Esophagus (tissue), 2 donors: ENCODE measurements at regions not wholly inside any gene's neighbourhood (a gene's known extent, or its start where the extent isn't known, plus 50 kb on each side); places are given as distances from the start of the nearest gene placed in this dataset.

Source experiments
- H3K27ac ChIP-seq, 2 donors: one replicate each; pipeline ENCODE4 v1.5.1; 2013; ENCODE audit warnings: low read depth in 2 of 2, mild to moderate bottlenecking in 2 of 2, inconsistent platforms in 1 of 2, low read length in 1 of 2, moderate library complexity in 1 of 2
- H3K27me3 ChIP-seq, 2 donors: one replicate each; pipeline ENCODE4 v1.6.1; 2013; ENCODE audit warnings: low read length in 2 of 2, control low read depth in 1 of 2, mild to moderate bottlenecking in 1 of 2; ENCODE audit not compliant: insufficient read depth in 2 of 2, control insufficient read depth in 1 of 2
- H3K36me3 ChIP-seq, 2 donors: one replicate each; pipeline ENCODE4 v1.6.1; 2013; ENCODE audit warnings: low read length in 1 of 2; ENCODE audit not compliant: control insufficient read depth in 2 of 2, insufficient read depth in 2 of 2
- H3K4me1 ChIP-seq, 2 donors: one replicate each; pipeline ENCODE4 v1.6.1; 2013; ENCODE audit warnings: low read length in 1 of 2; ENCODE audit not compliant: control insufficient read depth in 2 of 2, insufficient read depth in 2 of 2
- H3K4me3 ChIP-seq, 2 donors: one replicate each; pipeline ENCODE4 v1.5.1; 2013; ENCODE audit warnings: low read length in 2 of 2, mild to moderate bottlenecking in 2 of 2, low read depth in 1 of 2, moderate library complexity in 1 of 2
- H3K9me3 ChIP-seq, 2 donors: one replicate each; pipeline ENCODE4 v1.6.1; 2013; ENCODE audit warnings: mild to moderate bottlenecking in 2 of 2, low read depth in 1 of 2, low read length in 1 of 2, moderate library complexity in 1 of 2; ENCODE audit not compliant: control insufficient read depth in 2 of 2, insufficient read depth in 1 of 2
- WGBS, 2 donors: extraction: QIAGEN DNeasy Blood & Tissue Kit; methylation state at CpG; one replicate each; pipeline ENCODE4 v1.1.7; 2013; 5-methylcytosine and 5-hydroxymethylcytosine counted together
- donor health status: healthy with polysubstance abuse.
- donor health status: Bipolar disorder and iron deficiency.

- no peaks in the 10 kb centered on the region for H3K36me3 ChIP-seq
- H3K27me3 ChIP-seq: no peaks in the 10 kb centered on the region
- H3K9me3 ChIP-seq: no peaks in the 10 kb centered on the region
- 58 to 91% methylated on average over 24 of the region's 24 CpGs for WGBS, 2 donors
- H3K4me3 ChIP-seq: peak overlapping the region in 1 of 2 donors; percentile 39
- no peaks in the 10 kb centered on the region for H3K4me1 ChIP-seq
- peak overlapping the region in 1 of 2 donors; percentile 75 for H3K27ac ChIP-seq
Measured at GRCh38 chrX:131752493-131753198, 208.8 kb downstream of the OR13H1 start.

- H3K27me3 ChIP-seq: no peaks in the 10 kb centered on the region
- H3K36me3 ChIP-seq: no peaks in the 10 kb centered on the region
- H3K4me1 ChIP-seq: no peaks in the 10 kb centered on the region
- H3K27ac ChIP-seq: peak overlapping the region in 1 of 2 donors; percentile 48
- WGBS, 2 donors: 58 to 87% methylated on average over 7 of the region's 7 CpGs
- no peaks in the 10 kb centered on the region for H3K9me3 ChIP-seq
- peak overlapping the region in 1 of 2 donors; percentile 36 for H3K4me3 ChIP-seq
Measured at GRCh38 chrX:131762802-131763234, 218.9 kb downstream of the OR13H1 start.

- peak overlapping the region in 1 of 2 donors; percentile 44 for H3K4me3 ChIP-seq
- H3K4me1 ChIP-seq: no peaks in the 10 kb centered on the region
- WGBS, 2 donors: 48 to 89% methylated on average over 10 of the region's 10 CpGs
- H3K27me3 ChIP-seq: no peaks in the 10 kb centered on the region
- H3K27ac ChIP-seq: no peak overlapping the region
- H3K36me3 ChIP-seq: no peaks in the 10 kb centered on the region
- H3K9me3 ChIP-seq: no peaks in the 10 kb centered on the region
Measured at GRCh38 chrX:131763674-131764073, 219.8 kb downstream of the OR13H1 start.

GRCh38 chrX:131764216-131764615 lies 220.3 kb downstream of the OR13H1 start:
- H3K4me3 ChIP-seq: peak overlapping the region in 1 of 2 donors; percentile 44
- no peak overlapping the region for H3K27ac ChIP-seq
- H3K27me3 ChIP-seq: no peaks in the 10 kb centered on the region
- WGBS, 2 donors: 57 to 93% methylated on average over 5 of the region's 5 CpGs
- no peaks in the 10 kb centered on the region for H3K36me3 ChIP-seq
- no peaks in the 10 kb centered on the region for H3K4me1 ChIP-seq
- no peaks in the 10 kb centered on the region for H3K9me3 ChIP-seq

DNA sequence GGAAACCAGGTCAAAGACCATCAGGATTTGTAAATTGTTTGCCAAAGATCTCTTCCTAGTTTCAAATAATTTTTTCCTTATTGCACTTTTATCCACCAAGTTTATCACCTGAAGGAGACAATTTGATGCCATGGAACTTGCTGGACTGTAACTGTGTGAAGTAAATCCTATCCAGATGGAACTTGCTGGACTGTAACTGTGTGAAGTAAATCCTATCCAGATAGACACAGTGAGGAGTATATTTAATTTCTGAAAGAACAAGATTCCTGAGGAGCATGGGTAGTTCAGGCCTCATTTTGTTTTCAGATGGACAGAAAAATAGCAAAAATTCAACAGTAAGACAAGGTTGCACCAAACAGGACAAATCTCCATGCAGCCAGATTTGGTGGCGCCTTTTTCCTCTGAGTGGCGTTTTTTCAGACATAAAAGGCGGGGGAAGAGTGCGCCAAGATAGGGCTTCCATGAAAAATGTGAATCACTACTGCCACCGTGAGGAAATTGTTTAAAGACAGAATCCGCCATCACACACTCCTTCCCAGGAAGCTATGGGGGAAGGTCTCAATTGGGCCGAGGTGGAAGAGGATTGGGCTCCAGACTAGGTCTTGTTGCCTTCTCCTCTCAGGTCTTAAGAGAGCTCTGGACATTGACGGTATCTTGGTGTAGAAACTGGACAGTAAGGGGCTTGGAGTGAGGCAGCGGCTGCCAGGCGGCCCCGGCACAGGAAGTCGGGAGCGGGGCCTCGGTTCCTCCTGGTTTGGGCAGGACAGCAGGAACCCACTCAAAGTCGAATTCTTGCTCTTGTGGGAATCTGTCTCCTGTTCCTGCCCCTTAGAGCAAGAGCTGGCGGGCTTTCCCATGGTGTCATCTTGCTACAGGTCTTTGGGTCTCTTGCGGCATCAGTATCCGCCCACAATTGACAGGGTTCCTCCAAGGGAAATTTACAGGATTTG lies 234.7 kb downstream of the OR13H1 start:
- no peaks in the 10 kb centered on the region for H3K9me3 ChIP-seq
- no peaks in the 10 kb centered on the region for H3K4me1 ChIP-seq
- no peaks in the 10 kb centered on the region for H3K27me3 ChIP-seq
- H3K4me3 ChIP-seq: peak overlapping the region in 1 of 2 donors; percentile 59
- H3K27ac ChIP-seq: peak overlapping the region in 1 of 2 donors; percentile 72
- WGBS, 2 donors: 57 to 96% methylated on average over 17 to 18 of the region's 18 CpGs
- no peaks in the 10 kb centered on the region for H3K36me3 ChIP-seq

- 69 to 93% methylated on average over 7 of the region's 7 CpGs for WGBS, 2 donors
- Histone ChIP-seq H3K36me3 (no peaks in the 10 kb centered on the region), H3K27ac (no peak overlapping the region), H3K4me1 (no peaks in the 10 kb centered on the region), H3K4me3 (peak overlapping the region in 1 of 2 donors; percentile 59), H3K9me3 (no peaks in the 10 kb centered on the region), H3K27me3 (no peaks in the 10 kb centered on the region)
Measured at GRCh38 chrX:131779306-131779705, 235.4 kb downstream of the OR13H1 start.

DNA sequence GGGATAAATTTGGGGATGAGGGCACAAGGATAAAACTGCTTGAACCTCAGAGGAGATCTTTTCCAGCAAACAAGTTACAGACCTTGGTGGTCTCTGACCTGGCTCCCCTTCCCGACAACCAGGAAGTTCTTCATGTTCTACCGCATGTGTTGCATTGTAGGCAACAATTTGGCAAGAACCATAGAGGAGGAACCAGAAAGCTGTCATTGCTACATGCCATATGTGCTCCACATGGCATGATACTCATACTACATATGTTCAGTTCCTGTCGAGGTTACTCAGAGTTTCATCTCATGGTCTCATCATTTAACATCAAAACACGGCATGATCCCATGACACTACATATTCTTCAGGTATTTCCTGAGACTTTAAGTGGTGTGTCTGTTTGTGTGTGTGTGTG lies 235.9 kb downstream of the OR13H1 start:
- Histone ChIP-seq H3K4me1 (no peaks in the 10 kb centered on the region), H3K27me3 (no peaks in the 10 kb centered on the region), H3K9me3 (no peaks in the 10 kb centered on the region), H3K4me3 (no peak overlapping the region), H3K27ac (no peak overlapping the region), H3K36me3 (no peaks in the 10 kb centered on the region)
- 77 to 92% methylated on average over 4 of the region's 4 CpGs for WGBS, 2 donors

- Histone ChIP-seq H3K27ac (no peak overlapping the region), H3K4me1 (no peaks in the 10 kb centered on the region), H3K9me3 (no peaks in the 10 kb centered on the region), H3K36me3 (no peaks in the 10 kb centered on the region), H3K4me3 (no peak overlapping the region), H3K27me3 (no peaks in the 10 kb centered on the region)
- WGBS, 2 donors: 75 to 83% methylated on average over 1 of the region's 1 CpG
Measured at GRCh38 chrX:131782646-131783045, 238.8 kb downstream of the OR13H1 start.

DNA sequence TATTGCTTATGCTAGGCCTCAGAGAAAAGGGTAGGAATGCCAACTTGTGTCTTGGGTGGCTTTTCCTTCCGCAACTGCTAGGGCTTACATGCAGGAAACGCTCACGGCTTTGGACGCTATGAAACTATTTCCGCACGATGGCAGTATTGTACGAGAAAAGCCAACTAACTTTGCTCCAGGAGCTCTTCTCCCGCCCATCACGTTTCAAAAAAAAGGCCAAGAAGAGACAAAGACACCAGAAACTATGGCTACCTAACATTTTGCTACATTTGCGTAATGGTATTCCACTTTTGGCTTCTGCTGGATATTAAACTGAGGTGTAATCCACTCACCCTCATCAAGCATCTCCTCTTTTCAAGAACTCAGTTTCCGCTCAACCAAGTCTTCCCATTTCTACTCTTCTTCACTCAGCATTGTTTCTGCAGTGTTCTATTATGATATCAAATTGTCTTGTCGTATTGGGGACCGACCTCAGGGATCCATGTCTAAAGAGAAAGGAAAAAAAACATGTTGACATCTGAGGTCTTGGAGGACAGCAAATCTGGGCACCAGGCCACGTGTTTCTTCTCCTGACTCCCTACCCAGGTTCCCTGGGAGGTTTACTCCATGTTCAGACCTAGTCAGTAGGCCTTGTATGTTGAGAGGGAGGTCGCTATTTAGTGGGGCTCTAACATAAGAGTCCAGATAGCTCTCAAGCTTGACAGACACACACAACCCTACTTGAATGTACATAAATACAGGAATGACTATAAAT lies 239.4 kb upstream of the STK26 start:
- H3K4me1 ChIP-seq: no peaks in the 10 kb centered on the region

More for the DNA sequence above, 239.4 kb upstream of the STK26 start:
- no peaks in the 10 kb centered on the region for H3K27me3 ChIP-seq
- peak overlapping the region in 1 of 2 donors; percentile 30 for H3K4me3 ChIP-seq
- H3K36me3 ChIP-seq: no peaks in the 10 kb centered on the region
- H3K9me3 ChIP-seq: no peaks in the 10 kb centered on the region
- WGBS, 2 donors: 57 to 90% methylated on average over 15 of the region's 15 CpGs
- no peak overlapping the region for H3K27ac ChIP-seq
